HG03342 (cell line): ENCODE measurements at regions not wholly inside any gene's neighbourhood (a gene's known extent, or its start where the extent isn't known, plus 50 kb on each side); places are given as distances from the start of the nearest gene placed in this dataset.

Source experiments
- ATAC-seq: cut with Tn5 transposase; IDR thresholded peaks from one replicate; pipeline ENCODE4 v1.9.1; 2021; ENCODE audit warnings: mild to moderate bottlenecking, moderate library complexity; ENCODE audit not compliant: unreplicated experiment

GRCh38 chr2:216320852-216321251 lies 51.4 kb downstream of the MARCHF4 start:
- ATAC-seq, result no peak

DNA sequence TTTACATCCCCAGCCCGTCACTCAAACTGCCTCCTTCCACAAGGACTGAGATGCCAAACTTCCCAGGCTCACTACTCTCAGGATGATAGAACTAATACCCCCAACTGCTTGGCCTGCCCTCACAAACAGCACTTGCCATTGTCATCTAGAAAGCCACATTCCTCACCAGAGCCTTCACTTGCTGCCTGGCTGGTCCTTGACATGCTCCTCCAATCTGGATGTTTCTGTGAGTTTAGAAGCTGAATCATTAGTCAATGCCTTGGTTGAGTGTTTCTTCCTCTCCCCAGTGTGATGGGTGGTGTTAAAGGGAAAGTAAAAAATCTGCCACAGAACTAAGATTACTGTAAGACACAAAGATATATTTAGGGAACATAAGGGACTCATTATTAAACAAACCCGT lies 52.5 kb downstream of the MARCHF4 start:
- no peak for ATAC-seq

- ATAC-seq, result no peak
Observed at GRCh38 chr2:216318521-216318874, 53.8 kb downstream of the MARCHF4 start.

- no peak for ATAC-seq
Observed at GRCh38 chr2:216317831-216318520, 54.3 kb downstream of the MARCHF4 start.

DNA sequence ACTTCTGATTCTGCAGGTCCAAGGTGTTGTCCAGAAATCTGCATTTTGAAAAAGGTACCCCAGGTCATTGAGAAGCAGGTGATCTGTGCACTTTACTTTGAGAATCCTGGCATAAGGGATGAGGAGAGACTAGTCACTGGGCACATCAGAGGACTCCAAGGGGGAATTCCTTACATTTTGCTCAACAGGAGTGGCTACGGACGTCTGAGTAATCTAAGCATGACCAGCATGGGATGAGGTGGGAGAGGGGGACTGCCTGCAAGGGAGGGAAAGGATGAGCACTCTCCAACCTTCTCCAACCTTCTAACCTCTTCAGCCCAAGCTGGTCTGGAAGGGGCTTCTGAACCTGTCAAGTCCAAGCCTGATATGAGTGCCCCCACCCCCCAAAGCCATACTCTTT lies 55.5 kb downstream of the MARCHF4 start:
- ATAC-seq, result no peak

- no peak for ATAC-seq
Observed at GRCh38 chr2:216315802-216316603, 56.3 kb downstream of the MARCHF4 start.

DNA sequence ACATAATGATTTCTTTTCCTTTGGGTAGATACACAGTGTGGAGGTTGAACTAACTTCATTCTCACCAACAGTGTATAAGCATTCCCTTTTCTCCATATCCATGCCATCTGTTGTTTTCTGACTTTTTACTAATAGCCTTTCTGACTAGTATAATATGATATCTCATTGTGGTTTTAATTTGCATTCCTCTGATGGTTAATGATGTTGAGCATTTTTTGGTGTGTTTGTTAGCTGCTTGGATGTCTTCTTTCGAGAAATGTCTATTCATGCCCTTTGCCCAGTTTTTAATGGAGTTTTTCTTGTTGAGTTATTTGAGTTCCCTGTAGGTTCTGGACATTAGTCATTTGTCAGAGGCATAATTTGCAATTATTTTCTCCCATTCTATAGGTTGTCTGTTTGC lies 59.8 kb downstream of the MARCHF4 start:
- no peak for ATAC-seq

DNA sequence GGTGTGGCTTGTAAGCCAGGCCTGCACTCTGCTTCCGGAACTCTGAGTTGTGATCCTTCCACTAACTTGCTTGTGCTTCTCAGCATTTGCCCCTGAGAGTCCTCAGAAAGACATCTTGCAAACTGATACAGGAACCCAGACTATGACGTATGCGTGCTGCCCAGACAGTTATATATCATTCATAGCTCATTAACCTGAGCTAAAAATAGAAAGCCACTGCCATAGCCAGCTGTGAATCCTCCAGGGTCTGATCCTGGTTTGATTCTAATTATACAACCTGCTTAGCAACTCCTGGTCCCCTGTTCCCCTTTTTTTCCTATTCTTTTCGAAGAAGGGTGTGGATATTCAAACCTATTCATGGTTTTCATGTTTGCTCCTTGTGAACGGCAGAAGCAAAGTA lies 63.7 kb downstream of the MARCHF4 start:
- no peak for ATAC-seq

DNA sequence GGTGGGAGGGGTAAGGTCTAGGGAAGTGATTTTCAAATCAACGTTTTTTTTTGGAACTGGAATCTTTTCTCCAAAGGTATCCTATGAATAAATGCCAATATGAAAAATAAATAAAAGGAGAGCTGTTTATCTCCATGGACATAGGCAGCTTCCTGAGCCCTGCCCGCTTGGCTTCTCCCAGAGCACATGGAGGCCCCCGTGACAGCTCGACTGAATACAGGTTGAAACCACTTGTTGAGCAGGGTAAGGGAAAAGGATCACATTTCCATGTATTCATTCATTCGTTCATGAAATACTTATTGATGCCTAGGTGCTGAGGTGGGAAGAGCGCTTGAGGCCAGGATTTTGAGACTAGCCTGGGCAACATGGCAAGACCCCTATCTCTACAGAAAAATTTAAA lies 64.8 kb downstream of the MARCHF4 start:
- no peak for ATAC-seq

DNA sequence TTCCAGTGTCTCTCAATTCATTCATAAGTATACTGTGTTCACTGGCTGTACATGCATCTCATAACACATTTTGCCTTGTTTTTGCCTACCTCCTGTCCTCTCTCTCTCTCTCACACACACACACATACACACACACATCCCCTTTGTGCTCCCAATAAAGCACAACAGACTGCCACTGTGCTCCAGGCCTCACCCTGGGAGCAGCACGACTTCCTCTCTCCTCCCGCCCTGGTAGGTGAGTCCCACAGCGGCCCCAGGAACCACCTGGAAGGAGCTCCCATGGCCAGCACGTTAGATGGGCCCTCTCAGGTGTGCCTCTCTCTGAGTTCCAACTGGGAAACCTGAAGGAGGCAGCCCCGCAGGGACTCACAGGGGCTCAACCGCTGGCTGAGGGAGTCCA lies 65.4 kb downstream of the MARCHF4 start:
- ATAC-seq, result no peak

DNA sequence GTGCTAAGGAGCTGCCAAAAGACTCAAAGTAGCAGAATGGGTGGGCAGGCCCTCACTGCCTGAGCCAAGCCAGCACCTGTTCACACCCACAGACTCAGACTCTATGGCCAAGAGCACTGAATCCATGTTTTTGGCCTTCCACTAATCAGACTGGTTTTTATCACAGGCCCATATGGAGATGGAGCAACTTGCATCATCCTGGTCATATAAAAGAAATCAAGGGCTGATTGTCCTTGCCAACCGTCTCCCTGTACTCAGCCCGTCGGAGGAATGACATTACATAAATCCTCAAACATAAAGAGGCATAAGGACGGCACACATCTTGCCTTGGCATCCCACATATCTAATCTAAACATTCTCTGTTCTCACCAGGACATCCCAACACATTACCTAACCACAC lies 66.7 kb downstream of the MARCHF4 start:
- no peak for ATAC-seq

- no peak for ATAC-seq
Observed at GRCh38 chr2:216302981-216303676, 69.2 kb downstream of the MARCHF4 start.

GRCh38 chr2:216300906-216301305 lies 71.4 kb downstream of the MARCHF4 start:
- no peak for ATAC-seq

DNA sequence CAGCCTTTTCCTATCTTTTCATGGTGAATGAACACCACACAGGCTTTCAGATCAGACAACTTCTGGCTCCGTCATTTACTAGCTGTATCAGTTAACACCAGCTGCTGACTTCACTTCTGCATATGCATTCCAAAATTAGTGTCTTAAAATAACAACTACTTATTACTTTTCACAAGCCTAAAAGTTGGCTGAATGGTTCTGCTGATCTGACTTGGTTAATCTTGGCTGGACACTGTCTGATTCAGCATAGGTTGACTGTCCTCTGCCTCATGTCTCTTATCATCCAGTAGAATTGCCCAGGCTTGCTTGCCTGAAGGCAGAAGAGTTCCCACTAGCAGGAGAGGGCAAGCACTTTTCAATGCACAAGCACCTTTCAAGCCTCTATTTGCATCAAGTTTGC lies 72.7 kb downstream of the MARCHF4 start:
- ATAC-seq, result no peak

GRCh38 chr2:216298719-216299495 lies 73.4 kb downstream of the MARCHF4 start:
- ATAC-seq, result no peak

GRCh38 chr2:216296856-216297255 lies 75.4 kb downstream of the MARCHF4 start:
- no peak for ATAC-seq

GRCh38 chr2:216294305-216294704 lies 78.0 kb downstream of the MARCHF4 start:
- no peak for ATAC-seq

- no peak for ATAC-seq
Observed at GRCh38 chr2:216293883-216294282, 78.4 kb downstream of the MARCHF4 start.

GRCh38 chr2:216292886-216293301 lies 79.4 kb downstream of the MARCHF4 start:
- ATAC-seq, result no peak

DNA sequence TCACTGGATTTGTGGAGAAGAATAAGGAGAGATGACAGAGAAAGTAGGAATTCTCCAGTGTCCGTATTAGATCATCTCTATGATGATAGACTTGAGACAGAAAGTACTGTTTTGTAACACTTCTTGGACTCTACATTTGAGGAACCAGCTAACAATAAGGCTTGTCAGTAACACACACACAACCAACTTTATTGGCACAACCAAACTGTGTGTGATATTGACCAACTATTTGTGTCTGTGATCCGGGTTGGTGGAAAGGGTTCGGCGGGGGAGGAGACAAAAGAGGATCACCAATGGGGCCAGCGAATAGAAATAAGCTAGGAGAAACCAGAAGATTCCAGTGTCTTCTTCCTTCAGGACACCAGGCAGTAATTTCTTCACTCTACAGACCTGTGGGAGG lies 79.8 kb downstream of the MARCHF4 start:
- ATAC-seq, result no peak

DNA sequence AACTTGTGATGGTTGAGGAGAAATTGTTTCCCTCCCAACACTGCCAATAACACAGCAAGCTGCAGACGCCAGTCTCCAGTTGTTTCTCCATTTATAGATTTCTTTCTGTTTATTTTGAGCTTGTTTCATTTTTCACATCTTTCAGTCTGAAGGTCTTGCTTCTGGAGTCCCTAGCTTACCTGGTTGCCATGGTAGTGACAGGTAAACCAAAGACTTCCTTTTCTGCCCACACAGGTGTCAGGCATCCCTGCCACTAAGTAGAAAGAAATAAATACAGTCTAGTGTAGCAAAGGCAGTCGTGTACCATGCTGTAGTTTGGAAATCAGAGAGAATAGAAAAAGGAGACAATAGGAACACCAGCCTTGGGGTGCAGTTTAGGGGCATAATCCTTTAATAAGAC lies 82.8 kb downstream of the MARCHF4 start:
- ATAC-seq, result no peak
